ENCODE measurements at regions not wholly inside any gene's neighbourhood (a gene's known extent, or its start where the extent isn't known, plus 50 kb on each side); places are given as distances from the start of the nearest gene placed in this dataset.

DNA sequence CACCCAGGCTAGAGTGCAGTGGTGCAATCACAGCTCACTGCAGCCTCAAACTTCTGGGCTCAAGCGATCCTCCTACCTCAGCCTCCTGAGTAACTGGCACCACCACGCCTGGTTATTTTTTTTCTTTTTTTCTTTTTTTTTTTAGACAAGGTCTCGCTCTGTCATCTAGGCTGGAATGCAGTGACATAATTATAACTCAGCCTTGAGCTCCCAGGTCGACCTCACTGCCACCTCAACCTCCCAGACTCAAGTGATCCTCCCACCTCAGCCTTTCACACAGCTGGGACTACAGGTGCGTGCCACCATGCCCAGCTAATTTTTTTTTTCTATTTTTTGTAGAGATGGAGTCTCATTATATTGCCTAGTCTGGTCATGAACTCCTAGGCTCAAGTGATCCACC is 66.9 kb upstream of the ECE1 start:
- TF ChIP-seq CTCF (tag by site-specific recombination; IDR thresholded peaks at IDR 0.05) (no peak), BCL11A (tag by site-specific recombination; IDR thresholded peaks at IDR 0.05; ENCODE audit: low read depth) (no peak), MZF1 (tag by site-specific recombination; IDR thresholded peaks at IDR 0.05; ENCODE audit: borderline replicate concordance) (no peak), ZNF830 (tag by site-specific recombination; IDR thresholded peaks at IDR 0.05; ENCODE audit: low read depth) (no peak), ZBTB49 (tag by site-specific recombination; IDR thresholded peaks at IDR 0.05; ENCODE audit: low read depth) (no peak), TCF7L2 (IDR thresholded peaks at IDR 0.05; ENCODE audit: borderline replicate concordance, low read depth, low read length) (no peak), ZNF561 (tag by site-specific recombination; IDR thresholded peaks at IDR 0.05; ENCODE audit: borderline replicate concordance) (no peak), ZNF510 (tag by site-specific recombination; IDR thresholded peaks at IDR 0.05; ENCODE audit: insufficient replicate concordance) (no peak), ZNF24 (tag by site-specific recombination; IDR thresholded peaks at IDR 0.05) (no peak), SALL2 (tag by site-specific recombination; IDR thresholded peaks at IDR 0.05; ENCODE audit: borderline replicate concordance) (no peak)
- TF ChIP-seq, protein P1, sequence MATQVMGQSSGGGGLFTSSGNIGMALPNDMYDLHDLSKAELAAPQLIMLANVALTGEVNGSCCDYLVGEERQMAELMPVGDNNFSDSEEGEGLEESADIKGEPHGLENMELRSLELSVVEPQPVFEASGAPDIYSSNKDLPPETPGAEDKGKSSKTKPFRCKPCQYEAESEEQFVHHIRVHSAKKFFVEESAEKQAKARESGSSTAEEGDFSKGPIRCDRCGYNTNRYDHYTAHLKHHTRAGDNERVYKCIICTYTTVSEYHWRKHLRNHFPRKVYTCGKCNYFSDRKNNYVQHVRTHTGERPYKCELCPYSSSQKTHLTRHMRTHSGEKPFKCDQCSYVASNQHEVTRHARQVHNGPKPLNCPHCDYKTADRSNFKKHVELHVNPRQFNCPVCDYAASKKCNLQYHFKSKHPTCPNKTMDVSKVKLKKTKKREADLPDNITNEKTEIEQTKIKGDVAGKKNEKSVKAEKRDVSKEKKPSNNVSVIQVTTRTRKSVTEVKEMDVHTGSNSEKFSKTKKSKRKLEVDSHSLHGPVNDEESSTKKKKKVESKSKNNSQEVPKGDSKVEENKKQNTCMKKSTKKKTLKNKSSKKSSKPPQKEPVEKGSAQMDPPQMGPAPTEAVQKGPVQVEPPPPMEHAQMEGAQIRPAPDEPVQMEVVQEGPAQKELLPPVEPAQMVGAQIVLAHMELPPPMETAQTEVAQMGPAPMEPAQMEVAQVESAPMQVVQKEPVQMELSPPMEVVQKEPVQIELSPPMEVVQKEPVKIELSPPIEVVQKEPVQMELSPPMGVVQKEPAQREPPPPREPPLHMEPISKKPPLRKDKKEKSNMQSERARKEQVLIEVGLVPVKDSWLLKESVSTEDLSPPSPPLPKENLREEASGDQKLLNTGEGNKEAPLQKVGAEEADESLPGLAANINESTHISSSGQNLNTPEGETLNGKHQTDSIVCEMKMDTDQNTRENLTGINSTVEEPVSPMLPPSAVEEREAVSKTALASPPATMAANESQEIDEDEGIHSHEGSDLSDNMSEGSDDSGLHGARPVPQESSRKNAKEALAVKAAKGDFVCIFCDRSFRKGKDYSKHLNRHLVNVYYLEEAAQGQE (tag by site-specific recombination; IDR thresholded peaks at IDR 0.05): no peak
- TF ChIP-seq, protein P2, sequence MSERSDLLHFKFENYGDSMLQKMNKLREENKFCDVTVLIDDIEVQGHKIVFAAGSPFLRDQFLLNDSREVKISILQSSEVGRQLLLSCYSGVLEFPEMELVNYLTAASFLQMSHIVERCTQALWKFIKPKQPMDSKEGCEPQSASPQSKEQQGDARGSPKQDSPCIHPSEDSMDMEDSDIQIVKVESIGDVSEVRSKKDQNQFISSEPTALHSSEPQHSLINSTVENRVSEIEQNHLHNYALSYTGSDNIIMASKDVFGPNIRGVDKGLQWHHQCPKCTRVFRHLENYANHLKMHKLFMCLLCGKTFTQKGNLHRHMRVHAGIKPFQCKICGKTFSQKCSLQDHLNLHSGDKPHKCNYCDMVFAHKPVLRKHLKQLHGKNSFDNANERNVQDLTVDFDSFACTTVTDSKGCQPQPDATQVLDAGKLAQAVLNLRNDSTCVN (tag by site-specific recombination; optimal IDR thresholded peaks at IDR 0.05): no peak

Data from HEK293 (cell line).